DND-41 (cell line): ENCODE measurements at regions not wholly inside any gene's neighbourhood (a gene's known extent, or its start where the extent isn't known, plus 50 kb on each side); places are given as distances from the start of the nearest gene placed in this dataset.

Experiments
- ATAC-seq: fragments of 200-7000 bp; cut with Tn5 transposase; 3 replicates; pipeline ENCODE4 v1.9.1; 2021; ENCODE audit warnings: low read depth; ENCODE audit not compliant: insufficient read depth
- DNase-seq: peaks from one replicate; pipeline ENCODE4 v3.0.0-alpha.2; 2020
- H2AFZ ChIP-seq: 2 replicates; pipeline ENCODE4 v1.6.0; 2012; ENCODE audit warnings: low read depth, low read length
- H3K27ac ChIP-seq: 2 replicates; pipeline ENCODE4 v1.5.1; 2012; ENCODE audit warnings: low read length, inconsistent platforms
- H3K27me3 ChIP-seq: fragments of 200-600 bp; sonication (generic); 2 replicates; pipeline ENCODE4 v1.6.0; 2012; ENCODE audit warnings: low read length, mild to moderate bottlenecking, inconsistent platforms; ENCODE audit not compliant: insufficient read depth, poor library complexity
- H3K36me3 ChIP-seq: 2 replicates; pipeline ENCODE4 v1.5.1; 2012; ENCODE audit warnings: low read length, inconsistent platforms; ENCODE audit not compliant: insufficient read depth
- H3K4me1 ChIP-seq: 2 replicates; pipeline ENCODE4 v1.5.1; 2012; ENCODE audit warnings: mild to moderate bottlenecking, low read length; ENCODE audit not compliant: insufficient read depth
- H3K4me2 ChIP-seq: 2 replicates; pipeline ENCODE4 v1.6.0; 2012; ENCODE audit warnings: mild to moderate bottlenecking, moderate library complexity, low read length, inconsistent platforms; ENCODE audit not compliant: insufficient read depth
- H3K4me3 ChIP-seq, 2 experiments: fragments of 200-600 bp in 1 of 2; shearing (Covaris generic) in 1 of 2; 2 replicates each; pipeline ENCODE4 v1.5.1; 2012 to 2016; ENCODE audit warnings: inconsistent platforms in 2 of 2, low read length in 2 of 2, mild to moderate bottlenecking in 2 of 2, low read depth in 1 of 2, moderate library complexity in 1 of 2
- H3K79me2 ChIP-seq: 2 replicates; pipeline ENCODE4 v1.6.0; 2012; ENCODE audit warnings: low read length, inconsistent platforms; ENCODE audit not compliant: insufficient read depth
- H3K9ac ChIP-seq: 2 replicates; pipeline ENCODE4 v1.6.0; 2012; ENCODE audit warnings: low read depth, mild to moderate bottlenecking, inconsistent platforms, low read length, moderate library complexity
- H3K9me3 ChIP-seq: 2 replicates; pipeline ENCODE4 v1.5.1; 2012; ENCODE audit warnings: low read length, moderate library complexity, mild to moderate bottlenecking, inconsistent platforms; ENCODE audit not compliant: insufficient read depth, severe bottlenecking
- H4K20me1 ChIP-seq: 2 replicates; pipeline ENCODE4 v1.6.0; 2012; ENCODE audit warnings: low read length; ENCODE audit not compliant: insufficient read depth
- EZH2 ChIP-seq: IDR thresholded peaks from 3 replicates; pipeline ENCODE4 v1.6.1; 2012; ENCODE audit warnings: borderline replicate concordance, low read depth, mild to moderate bottlenecking, moderate library complexity, low read length, inconsistent platforms; ENCODE audit not compliant: severe bottlenecking
- TF ChIP-seq, protein P1 (sequence below): IDR thresholded peaks from 2 replicates; pipeline ENCODE4 v1.5.1; 2012; ENCODE audit warnings: borderline replicate concordance, low read length, moderate library complexity, mild to moderate bottlenecking; ENCODE audit not compliant: poor library complexity, severe bottlenecking; ENCODE audit errors: extremely low read depth

- Histone ChIP-seq H3K4me1 (no peaks in the 10 kb centered on the region), H2AFZ (no peak overlapping the region), H3K4me3 (no peak overlapping the region), H3K79me2 (no peaks in the 10 kb centered on the region), H3K4me2 (no peak overlapping the region), H3K27me3 (no peaks in the 10 kb centered on the region), H3K9ac (no peak overlapping the region), H3K36me3 (no peaks in the 10 kb centered on the region), H4K20me1 (no peaks in the 10 kb centered on the region), H3K27ac (no peak overlapping the region), H3K9me3 (no peaks in the 10 kb centered on the region)
- ATAC-seq, result no peak
- no peak for DNase-seq
- no peak for TF ChIP-seq EZH2
- TF ChIP-seq, protein P1, sequence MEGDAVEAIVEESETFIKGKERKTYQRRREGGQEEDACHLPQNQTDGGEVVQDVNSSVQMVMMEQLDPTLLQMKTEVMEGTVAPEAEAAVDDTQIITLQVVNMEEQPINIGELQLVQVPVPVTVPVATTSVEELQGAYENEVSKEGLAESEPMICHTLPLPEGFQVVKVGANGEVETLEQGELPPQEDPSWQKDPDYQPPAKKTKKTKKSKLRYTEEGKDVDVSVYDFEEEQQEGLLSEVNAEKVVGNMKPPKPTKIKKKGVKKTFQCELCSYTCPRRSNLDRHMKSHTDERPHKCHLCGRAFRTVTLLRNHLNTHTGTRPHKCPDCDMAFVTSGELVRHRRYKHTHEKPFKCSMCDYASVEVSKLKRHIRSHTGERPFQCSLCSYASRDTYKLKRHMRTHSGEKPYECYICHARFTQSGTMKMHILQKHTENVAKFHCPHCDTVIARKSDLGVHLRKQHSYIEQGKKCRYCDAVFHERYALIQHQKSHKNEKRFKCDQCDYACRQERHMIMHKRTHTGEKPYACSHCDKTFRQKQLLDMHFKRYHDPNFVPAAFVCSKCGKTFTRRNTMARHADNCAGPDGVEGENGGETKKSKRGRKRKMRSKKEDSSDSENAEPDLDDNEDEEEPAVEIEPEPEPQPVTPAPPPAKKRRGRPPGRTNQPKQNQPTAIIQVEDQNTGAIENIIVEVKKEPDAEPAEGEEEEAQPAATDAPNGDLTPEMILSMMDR, result no peak
Measured at GRCh38 chr12:93002293-93003054, 73.4 kb upstream of the EEA1 start.

DNA sequence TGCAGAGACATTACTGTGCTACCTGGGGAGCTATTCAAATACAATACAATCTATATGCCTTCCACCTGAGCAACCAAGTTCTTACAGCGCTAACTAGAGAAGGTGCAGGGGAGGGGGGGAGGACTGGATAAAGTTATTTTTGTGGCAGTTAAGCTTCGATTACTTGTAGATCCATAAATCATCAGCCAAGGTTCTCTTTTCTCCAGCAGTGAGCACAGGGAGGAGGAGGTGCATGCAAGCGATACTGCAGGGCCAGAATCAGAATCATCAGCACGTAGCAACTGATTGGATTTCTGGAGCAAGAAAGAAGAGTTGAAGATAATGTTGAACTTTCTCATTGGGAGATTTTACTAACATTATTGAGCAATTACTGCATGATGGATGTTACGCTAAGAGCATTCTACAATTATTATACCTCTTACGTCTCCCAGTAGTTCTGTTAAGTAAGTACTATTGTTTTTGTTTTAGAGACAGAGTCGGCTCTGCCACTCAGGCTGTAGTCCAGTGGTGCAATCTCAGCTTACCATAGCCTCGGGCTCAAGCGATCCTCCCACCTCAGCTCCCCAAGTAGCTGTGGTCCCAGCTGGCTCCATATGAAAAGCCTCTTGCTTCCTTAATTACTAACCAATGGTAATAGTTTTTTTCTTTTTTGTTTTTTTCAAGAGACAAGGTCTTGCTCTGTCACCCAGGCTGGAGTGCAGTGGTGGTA, 74.6 kb upstream of the EEA1 start:
- Histone ChIP-seq H3K27me3 (no peaks in the 10 kb centered on the region), H2AFZ (no peak overlapping the region), H3K9me3 (no peaks in the 10 kb centered on the region), H3K4me2 (no peak overlapping the region), H3K4me1 (no peaks in the 10 kb centered on the region), H3K36me3 (no peaks in the 10 kb centered on the region), H3K4me3 (no peak overlapping the region), H4K20me1 (no peaks in the 10 kb centered on the region), H3K79me2 (no peaks in the 10 kb centered on the region), H3K27ac (no peak overlapping the region), H3K9ac (no peak overlapping the region)
- no peak for TF ChIP-seq EZH2
- TF ChIP-seq, protein P1, result no peak
- no peak for ATAC-seq
- DNase-seq, result no peak

- Histone ChIP-seq H3K9ac (no peak overlapping the region), H3K79me2 (no peaks in the 10 kb centered on the region), H4K20me1 (no peaks in the 10 kb centered on the region), H3K27me3 (no peaks in the 10 kb centered on the region), H3K4me3 (no peak overlapping the region), H3K36me3 (no peaks in the 10 kb centered on the region), H3K4me2 (no peak overlapping the region), H3K27ac (no peak overlapping the region), H3K9me3 (no peaks in the 10 kb centered on the region), H3K4me1 (no peaks in the 10 kb centered on the region), H2AFZ (no peak overlapping the region)
- ATAC-seq (no peak), DNase-seq (no peak)
- TF ChIP-seq EZH2, result no peak
- TF ChIP-seq, protein P1, result no peak
Measured at GRCh38 chr12:93005928-93006392, 76.9 kb upstream of the EEA1 start.
